RWPE2 (cell line): ENCODE measurements at regions not wholly inside any gene's neighbourhood (a gene's known extent, or its start where the extent isn't known, plus 50 kb on each side); places are given as distances from the start of the nearest gene placed in this dataset.

Experiments used
- ATAC-seq: fragments of 200-7000 bp; cut with Tn5 transposase; 3 replicates; pipeline ENCODE4 v1.9.1; 2021; ENCODE audit warnings: low read depth
- DNase-seq: peaks from one replicate; pipeline ENCODE4 v3.0.0-alpha.2; 2020; ENCODE audit warnings: low spot score
- H3K27ac ChIP-seq: fragments of 450-650 bp; 2 replicates; pipeline ENCODE4 v1.5.1; 2017; ENCODE audit warnings: mild to moderate bottlenecking; ENCODE audit not compliant: poor library complexity, severe bottlenecking
- H3K27me3 ChIP-seq: fragments of 250-450 bp; sonication (Bioruptor Pico); 2 replicates; pipeline ENCODE4 v1.5.1; 2021; ENCODE audit warnings: mild to moderate bottlenecking, moderate library complexity; ENCODE audit not compliant: insufficient read depth, poor library complexity, severe bottlenecking
- H3K36me3 ChIP-seq: fragments of 250-450 bp; sonication (Bioruptor Pico); 2 replicates; pipeline ENCODE4 v1.5.1; 2020; ENCODE audit warnings: low read depth, mild to moderate bottlenecking, moderate library complexity
- H3K4me1 ChIP-seq: fragments of 250-450 bp; sonication (Bioruptor Pico); 2 replicates; pipeline ENCODE4 v1.5.1; 2021; ENCODE audit warnings: mild to moderate bottlenecking, moderate library complexity; ENCODE audit not compliant: insufficient read depth, poor library complexity, severe bottlenecking
- H3K4me3 ChIP-seq: fragments of 250-450 bp; sonication (Bioruptor Pico); 2 replicates; pipeline ENCODE4 v1.5.1; 2021; ENCODE audit warnings: mild to moderate bottlenecking, moderate library complexity; ENCODE audit not compliant: severe bottlenecking
- H3K9me3 ChIP-seq: fragments of 250-450 bp; sonication (Bioruptor Pico); 2 replicates; pipeline ENCODE4 v1.5.1; 2021; ENCODE audit warnings: mild to moderate bottlenecking, moderate library complexity; ENCODE audit not compliant: severe bottlenecking
- CTCF ChIP-seq: fragments of 450-650 bp; IDR thresholded peaks from one replicate; pipeline ENCODE4 v1.5.1; 2017; ENCODE audit warnings: mild to moderate bottlenecking, moderate library complexity; ENCODE audit not compliant: poor library complexity, severe bottlenecking

- ATAC-seq (no peak), DNase-seq (no peak)
- H3K36me3 ChIP-seq = no peaks in the 10 kb centered on the region
- no peaks in the 10 kb centered on the region for H3K9me3 ChIP-seq
- peaks cover 19% of the 10 kb centered on the region for H3K4me1 ChIP-seq
- no peak for TF ChIP-seq CTCF
- H3K4me3 ChIP-seq = no peak overlapping the region
- no peak overlapping the region for H3K27ac ChIP-seq
- no peaks in the 10 kb centered on the region for H3K27me3 ChIP-seq
Observed at GRCh38 chr14:87230726-87231125, 762.3 kb downstream of the GALC start.

GRCh38 chr14:87229131-87229530 is 763.9 kb downstream of the GALC start:
- Histone ChIP-seq H3K9me3 (no peaks in the 10 kb centered on the region), H3K4me3 (no peak overlapping the region), H3K36me3 (no peaks in the 10 kb centered on the region), H3K4me1 (peaks cover 15% of the 10 kb centered on the region), H3K27ac (no peak overlapping the region), H3K27me3 (no peaks in the 10 kb centered on the region)
- no peak for TF ChIP-seq CTCF
- ATAC-seq (no peak), DNase-seq (no peak)

GRCh38 chr14:87217023-87217422 is 776.0 kb downstream of the GALC start:
- H3K4me3 ChIP-seq = no peak overlapping the region
- peaks cover 5% of the 10 kb centered on the region for H3K4me1 ChIP-seq
- no peaks in the 10 kb centered on the region for H3K36me3 ChIP-seq
- no peak for TF ChIP-seq CTCF
- DNase-seq (no peak), ATAC-seq (no peak)
- H3K27ac ChIP-seq = no peak overlapping the region
- H3K9me3 ChIP-seq = no peaks in the 10 kb centered on the region
- H3K27me3 ChIP-seq = no peaks in the 10 kb centered on the region

GRCh38 chr14:87214558-87214957 is 778.4 kb downstream of the GALC start:
- DNase-seq = no peak
- no peaks in the 10 kb centered on the region for H3K9me3 ChIP-seq

More at GRCh38 chr14:87214558-87214957, 778.4 kb downstream of the GALC start:
- H3K4me1 ChIP-seq = peaks cover 7% of the 10 kb centered on the region
- no peak overlapping the region for H3K27ac ChIP-seq
- H3K36me3 ChIP-seq = no peaks in the 10 kb centered on the region
- no peak for TF ChIP-seq CTCF
- H3K4me3 ChIP-seq = no peak overlapping the region
- H3K27me3 ChIP-seq = no peaks in the 10 kb centered on the region
- ATAC-seq = no peak
